ENCODE measurements at regions not wholly inside any gene's neighbourhood (a gene's known extent, or its start where the extent isn't known, plus 50 kb on each side); places are given as distances from the start of the nearest gene placed in this dataset.

DNA sequence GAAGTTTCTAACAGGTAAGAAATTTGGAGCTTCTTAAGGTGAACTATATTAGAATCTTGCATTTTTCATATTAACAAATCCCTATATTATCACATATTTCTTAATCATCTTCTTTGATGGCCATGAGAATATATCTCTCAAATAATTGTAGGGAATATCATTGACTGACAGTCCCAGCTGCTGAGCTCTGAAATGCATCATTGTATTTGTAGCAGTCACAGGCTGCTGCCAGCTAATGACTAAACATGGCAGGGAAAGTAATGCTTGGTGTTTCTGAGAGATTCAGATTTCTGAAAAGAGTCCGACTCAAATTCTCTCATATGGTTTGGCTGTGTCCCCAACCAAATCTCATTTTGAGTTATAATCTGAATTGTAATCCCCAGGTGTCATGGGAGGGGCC lies 171.9 kb downstream of the TRAM1L1 start:
- no peaks in the 10 kb centered on the region for H3K27me3 ChIP-seq (ENCODE audit: low read depth)
- H3K4me3 ChIP-seq, result no peak overlapping the region
- H3K9me3 ChIP-seq, result no peaks in the 10 kb centered on the region
- in situ Hi-C loops (cut with MboI; ENCODE audit: low sequenced_read_pairs), result no loop called here
- no peaks in the 10 kb centered on the region for H3K36me3 ChIP-seq (replicated peaks)
- no peaks in the 10 kb centered on the region for H3K4me1 ChIP-seq
- DNase-seq (ENCODE audit: low spot score in 2 of 2), result no peak

DNA sequence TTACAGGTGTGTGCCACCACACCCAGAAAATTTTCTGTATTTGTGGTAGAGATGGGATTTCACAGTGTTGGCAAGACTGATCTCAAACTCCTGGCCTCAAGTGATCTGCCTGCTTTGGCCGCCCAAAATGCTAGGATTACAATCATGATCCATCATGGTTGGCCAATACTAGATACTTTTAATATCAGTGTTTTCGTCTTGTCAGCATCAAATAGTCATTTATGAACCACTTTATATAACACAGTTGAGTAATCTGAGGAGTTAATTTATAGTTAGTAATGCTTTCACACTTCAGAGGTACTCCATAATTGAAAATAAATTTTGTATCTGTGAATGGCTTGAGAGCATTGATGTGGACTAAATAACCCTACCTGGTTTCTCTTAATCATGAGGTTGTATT lies 178.6 kb downstream of the TRAM1L1 start:
- Histone ChIP-seq H3K4me1 (no peaks in the 10 kb centered on the region), H3K27me3 (ENCODE audit: low read depth) (no peaks in the 10 kb centered on the region), H3K4me3 (no peak overlapping the region)

DNA sequence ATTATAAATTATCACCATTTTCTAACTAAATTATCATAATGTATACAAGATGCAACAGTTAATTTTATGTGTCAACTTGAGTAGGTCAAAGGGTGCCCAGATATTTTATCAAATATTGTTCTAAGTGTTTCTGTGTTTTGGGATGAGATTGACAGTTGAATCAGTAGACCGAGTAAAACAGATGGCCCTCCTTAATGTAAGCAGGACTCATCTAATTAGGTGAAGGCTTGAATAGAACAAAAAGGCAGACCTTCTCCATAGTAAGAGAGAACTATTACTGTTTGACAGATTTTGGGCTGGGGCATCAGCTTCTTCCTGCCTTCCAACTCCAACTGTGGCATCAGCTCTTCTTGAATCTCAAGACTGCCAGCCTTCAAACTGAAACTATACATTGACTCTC lies 185.8 kb downstream of the TRAM1L1 start:
- Histone ChIP-seq H3K4me3 (no peak overlapping the region), H3K9me3 (no peaks in the 10 kb centered on the region), H3K27me3 (ENCODE audit: low read depth) (no peaks in the 10 kb centered on the region), H3K36me3 (replicated peaks) (no peaks in the 10 kb centered on the region), H3K4me1 (no peaks in the 10 kb centered on the region)
- in situ Hi-C loops (cut with MboI; ENCODE audit: low sequenced_read_pairs), result no loop called here
- DNase-seq (ENCODE audit: low spot score in 2 of 2), result no peak

More for the DNA sequence above, 178.6 kb downstream of the TRAM1L1 start:
- Histone ChIP-seq H3K36me3 (replicated peaks) (no peaks in the 10 kb centered on the region), H3K9me3 (no peaks in the 10 kb centered on the region)
- no peak for DNase-seq (ENCODE audit: low spot score in 2 of 2)
- in situ Hi-C loops (cut with MboI; ENCODE audit: low sequenced_read_pairs), result no loop called here

DNA sequence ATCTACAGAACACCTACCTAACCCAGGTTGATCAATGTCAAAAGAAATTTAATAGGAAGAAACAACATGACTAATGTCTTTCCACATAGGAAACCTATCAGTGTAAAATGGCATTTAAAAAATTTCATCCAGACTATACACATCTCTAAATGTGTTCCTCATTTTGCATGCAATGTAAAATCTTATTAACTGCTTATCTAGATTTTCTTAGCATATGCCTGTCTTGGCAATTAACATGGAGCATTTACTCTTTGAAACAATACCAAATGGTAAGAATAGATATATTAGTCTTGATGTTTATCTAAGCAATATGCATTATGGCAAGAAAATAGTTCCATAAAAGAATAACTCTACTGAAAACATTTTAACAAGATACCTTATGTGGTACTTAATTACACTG lies 199.8 kb downstream of the TRAM1L1 start:
- H3K4me1 ChIP-seq, result no peaks in the 10 kb centered on the region
- in situ Hi-C loops (cut with MboI; ENCODE audit: low sequenced_read_pairs), result no loop called here
- no peaks in the 10 kb centered on the region for H3K9me3 ChIP-seq
- DNase-seq (ENCODE audit: low spot score in 2 of 2), result no peak
- no peaks in the 10 kb centered on the region for H3K36me3 ChIP-seq (replicated peaks)
- no peaks in the 10 kb centered on the region for H3K27me3 ChIP-seq (ENCODE audit: low read depth)
- no peak overlapping the region for H3K4me3 ChIP-seq

DNA sequence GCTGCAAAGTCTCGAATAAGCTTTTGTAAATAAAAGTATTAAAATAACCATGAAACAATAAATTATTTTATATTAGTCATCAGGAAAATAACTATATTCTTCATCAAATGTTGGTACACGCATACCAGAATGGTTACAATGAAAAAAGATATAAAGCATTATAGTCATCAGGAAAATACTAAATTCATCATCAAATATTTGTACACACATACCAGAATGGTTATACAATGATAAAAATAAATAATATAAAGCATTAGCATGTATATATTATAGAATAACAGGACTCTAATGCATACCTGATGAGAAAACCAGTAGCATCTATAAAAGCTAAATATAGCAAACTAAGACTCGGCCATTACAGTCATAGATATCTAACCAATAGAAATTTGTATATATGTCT lies 202.9 kb downstream of the TRAM1L1 start:
- Histone ChIP-seq H3K4me1 (no peaks in the 10 kb centered on the region), H3K27me3 (ENCODE audit: low read depth) (no peaks in the 10 kb centered on the region), H3K36me3 (replicated peaks) (no peaks in the 10 kb centered on the region), H3K4me3 (no peak overlapping the region), H3K9me3 (no peaks in the 10 kb centered on the region)
- no peak for DNase-seq (ENCODE audit: low spot score in 2 of 2)
- in situ Hi-C loops (cut with MboI; ENCODE audit: low sequenced_read_pairs), result no loop called here

DNA sequence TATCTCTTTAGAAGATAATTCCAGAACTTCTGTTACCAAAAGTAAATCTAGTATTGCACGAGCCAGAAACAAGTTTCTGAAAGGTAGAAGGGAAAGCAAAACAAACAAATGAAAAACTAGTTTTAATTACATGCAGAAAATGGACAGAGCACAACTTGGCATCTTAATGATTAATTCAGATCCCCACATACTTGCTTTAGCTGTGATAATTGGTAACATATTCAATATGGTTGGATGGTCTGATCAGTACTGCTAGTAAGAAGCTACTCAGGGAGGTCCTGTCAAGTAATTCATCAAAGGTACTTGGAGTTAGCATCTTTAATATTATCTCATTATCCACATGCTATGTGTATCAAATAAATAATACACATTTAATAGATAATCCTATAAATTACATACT lies 204.3 kb downstream of the TRAM1L1 start:
- no peaks in the 10 kb centered on the region for H3K27me3 ChIP-seq (ENCODE audit: low read depth)
- H3K9me3 ChIP-seq, result no peaks in the 10 kb centered on the region
- no peak for DNase-seq (ENCODE audit: low spot score in 2 of 2)
- H3K4me1 ChIP-seq, result no peaks in the 10 kb centered on the region
- H3K4me3 ChIP-seq, result no peak overlapping the region
- H3K36me3 ChIP-seq (replicated peaks), result no peaks in the 10 kb centered on the region
- in situ Hi-C loops (cut with MboI; ENCODE audit: low sequenced_read_pairs), result no loop called here

DNA sequence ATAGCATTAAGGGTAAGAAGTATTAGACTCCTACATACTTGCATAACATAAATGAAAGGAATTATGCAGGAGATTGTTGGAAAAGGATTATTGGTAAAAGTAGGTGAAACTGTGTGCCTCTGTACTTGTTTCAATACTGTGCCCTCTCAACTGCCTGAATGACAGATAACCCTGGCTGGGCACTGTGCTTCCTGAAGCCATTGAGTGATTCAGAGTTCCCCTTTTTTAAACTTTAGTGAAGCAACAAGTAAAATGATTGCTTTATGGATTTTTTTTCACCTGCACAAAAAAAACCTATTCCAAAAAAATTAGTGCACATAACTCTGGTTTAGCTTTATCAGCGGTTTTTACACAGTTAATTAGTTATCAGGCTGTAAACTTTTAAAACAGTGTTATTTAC lies 204.8 kb downstream of the TRAM1L1 start:
- Histone ChIP-seq H3K36me3 (replicated peaks) (no peaks in the 10 kb centered on the region), H3K4me1 (no peaks in the 10 kb centered on the region), H3K9me3 (no peaks in the 10 kb centered on the region), H3K4me3 (no peak overlapping the region), H3K27me3 (ENCODE audit: low read depth) (no peaks in the 10 kb centered on the region)
- no peak for DNase-seq (ENCODE audit: low spot score in 2 of 2)
- in situ Hi-C loops (cut with MboI; ENCODE audit: low sequenced_read_pairs), result no loop called here

DNA sequence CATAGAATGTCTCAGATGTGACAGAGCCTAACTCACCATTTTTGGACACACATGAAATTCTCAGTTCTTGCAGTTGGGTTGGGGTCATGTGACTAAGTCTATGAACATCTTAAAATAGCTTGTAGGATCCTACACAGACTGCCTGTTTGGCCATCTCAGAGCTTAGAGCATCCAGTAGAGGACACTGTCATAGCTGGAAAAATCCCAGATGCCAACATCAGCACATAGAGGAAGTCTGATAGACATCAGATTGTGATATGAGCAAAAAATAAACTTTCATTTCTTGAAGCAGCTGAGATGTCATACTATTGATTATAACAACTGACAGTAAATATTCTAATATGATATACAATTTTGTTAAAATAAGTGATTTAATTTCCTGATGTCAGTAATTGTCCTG lies 207.1 kb downstream of the TRAM1L1 start:
- H3K27me3 ChIP-seq (ENCODE audit: low read depth), result no peaks in the 10 kb centered on the region
- in situ Hi-C loops (cut with MboI; ENCODE audit: low sequenced_read_pairs), result no loop called here

DNA sequence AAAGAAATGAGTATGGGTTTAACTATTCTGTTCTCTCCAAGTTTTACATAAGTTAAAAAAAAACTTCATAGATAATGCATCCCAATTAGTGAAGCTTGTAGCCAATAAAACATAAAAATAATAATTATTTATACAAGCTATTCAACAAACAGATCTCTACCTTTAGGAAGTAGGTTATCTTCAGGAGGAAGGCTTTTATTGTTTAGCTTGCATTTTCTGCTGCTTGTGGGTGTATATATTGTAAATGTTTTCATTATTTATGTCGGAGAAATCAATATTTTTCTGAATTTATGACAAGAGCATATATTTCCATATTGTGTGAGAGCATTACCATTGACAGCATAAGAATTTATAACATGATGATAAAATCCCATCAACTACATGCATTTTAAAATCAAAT lies 208.3 kb downstream of the TRAM1L1 start:
- no peak overlapping the region for H3K4me3 ChIP-seq
- in situ Hi-C loops (cut with MboI; ENCODE audit: low sequenced_read_pairs), result no loop called here
- DNase-seq (ENCODE audit: low spot score in 2 of 2), result no peak
- H3K9me3 ChIP-seq, result no peaks in the 10 kb centered on the region
- H3K36me3 ChIP-seq (replicated peaks), result no peaks in the 10 kb centered on the region
- H3K4me1 ChIP-seq, result no peaks in the 10 kb centered on the region
- H3K27me3 ChIP-seq (ENCODE audit: low read depth), result no peaks in the 10 kb centered on the region

More for the DNA sequence above, 207.1 kb downstream of the TRAM1L1 start:
- no peaks in the 10 kb centered on the region for H3K36me3 ChIP-seq (replicated peaks)
- H3K9me3 ChIP-seq, result no peaks in the 10 kb centered on the region
- no peak overlapping the region for H3K4me3 ChIP-seq
- DNase-seq (ENCODE audit: low spot score in 2 of 2), result no peak
- H3K4me1 ChIP-seq, result no peaks in the 10 kb centered on the region

DNA sequence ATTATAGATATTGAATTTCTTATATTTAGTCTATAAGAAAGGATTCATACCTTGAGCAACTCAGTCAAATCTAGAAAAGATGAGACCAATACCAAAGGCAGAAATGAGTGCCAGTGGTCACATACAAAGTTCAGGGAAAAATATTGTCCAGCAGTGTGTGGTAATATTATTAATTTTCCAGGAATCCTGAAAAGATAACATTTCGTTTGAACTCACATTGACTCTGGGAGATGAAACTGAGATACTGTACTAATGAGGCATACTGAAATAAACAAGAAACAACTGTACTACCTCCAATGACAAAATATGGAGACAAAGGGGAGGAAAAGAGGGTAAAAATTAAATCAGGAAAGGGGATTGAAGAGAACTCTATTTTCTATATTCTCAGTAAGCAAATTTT lies 212.4 kb downstream of the TRAM1L1 start:
- in situ Hi-C loops (cut with MboI; ENCODE audit: low sequenced_read_pairs), result no loop called here

DNA sequence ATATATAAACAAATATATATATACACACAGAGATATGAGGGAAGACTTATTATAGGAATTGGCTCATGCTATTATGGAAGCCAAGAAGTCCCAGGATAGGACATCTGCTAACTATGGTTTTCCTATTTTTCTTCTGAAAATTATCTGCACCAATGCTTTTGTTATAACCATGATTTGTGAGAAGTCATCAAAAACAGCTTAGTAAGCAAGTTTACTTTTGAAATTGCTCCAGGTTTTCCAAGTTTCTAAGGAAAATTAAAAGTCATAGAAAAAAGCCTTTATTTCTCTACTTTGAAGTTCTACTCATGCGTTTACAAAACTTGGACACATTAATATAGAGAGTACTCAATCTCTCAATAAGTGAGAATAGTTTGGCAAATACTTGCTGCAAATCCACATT lies 213.1 kb downstream of the TRAM1L1 start:
- no peaks in the 10 kb centered on the region for H3K9me3 ChIP-seq
- in situ Hi-C loops (cut with MboI; ENCODE audit: low sequenced_read_pairs), result no loop called here

More for the DNA sequence above, 212.4 kb downstream of the TRAM1L1 start:
- DNase-seq (ENCODE audit: low spot score in 2 of 2), result no peak
- Histone ChIP-seq H3K4me1 (no peaks in the 10 kb centered on the region), H3K36me3 (replicated peaks) (no peaks in the 10 kb centered on the region), H3K4me3 (no peak overlapping the region), H3K9me3 (no peaks in the 10 kb centered on the region), H3K27me3 (ENCODE audit: low read depth) (no peaks in the 10 kb centered on the region)

DNA sequence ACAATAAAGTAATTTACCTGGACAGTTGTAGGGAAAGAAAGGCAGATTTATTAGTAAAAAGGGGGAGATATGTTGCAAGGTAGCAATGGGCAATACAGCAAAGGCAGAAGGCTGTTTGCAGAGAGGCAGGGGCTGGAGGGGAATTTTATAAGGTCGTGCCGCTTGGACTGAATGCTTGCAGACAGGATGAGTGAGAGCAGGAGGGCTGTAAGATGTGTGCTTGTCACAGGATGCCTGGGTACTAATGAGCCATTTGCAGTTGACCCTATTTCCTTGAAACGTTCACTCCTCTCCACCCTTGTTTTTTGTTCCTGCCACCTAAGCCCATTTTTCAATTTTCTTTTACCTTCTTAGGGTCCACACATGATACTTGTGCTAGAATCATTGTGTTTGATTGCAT lies 214.7 kb downstream of the TRAM1L1 start:
- H3K36me3 ChIP-seq (replicated peaks), result no peaks in the 10 kb centered on the region
- H3K4me1 ChIP-seq, result no peaks in the 10 kb centered on the region
- in situ Hi-C loops (cut with MboI; ENCODE audit: low sequenced_read_pairs), result no loop called here
- H3K4me3 ChIP-seq, result no peak overlapping the region
- H3K27me3 ChIP-seq (ENCODE audit: low read depth), result no peaks in the 10 kb centered on the region
- no peaks in the 10 kb centered on the region for H3K9me3 ChIP-seq
- no peak for DNase-seq (ENCODE audit: low spot score in 2 of 2)

More for the DNA sequence above, 213.1 kb downstream of the TRAM1L1 start:
- Histone ChIP-seq H3K4me1 (no peaks in the 10 kb centered on the region), H3K27me3 (ENCODE audit: low read depth) (no peaks in the 10 kb centered on the region), H3K4me3 (no peak overlapping the region), H3K36me3 (replicated peaks) (no peaks in the 10 kb centered on the region)
- DNase-seq (ENCODE audit: low spot score in 2 of 2), result no peak

DNA sequence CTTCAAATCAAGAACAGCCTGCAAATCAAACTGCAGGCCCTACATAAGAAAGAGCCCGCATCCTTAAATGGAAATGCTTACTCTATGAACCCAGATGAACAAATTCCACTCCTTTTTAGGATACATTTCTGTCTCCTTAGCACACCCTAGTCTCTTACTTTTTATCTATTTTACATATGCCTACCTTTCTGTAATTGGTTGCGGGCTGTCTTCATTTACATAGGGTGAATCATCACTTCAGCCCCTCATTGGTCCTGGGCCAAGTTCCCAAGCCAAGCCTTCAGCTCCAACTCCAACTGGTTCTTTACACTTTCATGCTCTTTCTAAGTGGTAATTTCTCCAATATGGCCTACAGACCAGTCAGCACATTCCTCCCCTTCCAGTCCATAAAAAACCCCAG lies 219.3 kb downstream of the TRAM1L1 start:
- H3K27me3 ChIP-seq (ENCODE audit: low read depth), result no peaks in the 10 kb centered on the region
- no peaks in the 10 kb centered on the region for H3K36me3 ChIP-seq (replicated peaks)
- DNase-seq (ENCODE audit: low spot score in 2 of 2), result no peak
- in situ Hi-C loops (cut with MboI; ENCODE audit: low sequenced_read_pairs), result no loop called here
- no peak overlapping the region for H3K4me3 ChIP-seq
- H3K9me3 ChIP-seq, result no peaks in the 10 kb centered on the region
- no peaks in the 10 kb centered on the region for H3K4me1 ChIP-seq

DNA sequence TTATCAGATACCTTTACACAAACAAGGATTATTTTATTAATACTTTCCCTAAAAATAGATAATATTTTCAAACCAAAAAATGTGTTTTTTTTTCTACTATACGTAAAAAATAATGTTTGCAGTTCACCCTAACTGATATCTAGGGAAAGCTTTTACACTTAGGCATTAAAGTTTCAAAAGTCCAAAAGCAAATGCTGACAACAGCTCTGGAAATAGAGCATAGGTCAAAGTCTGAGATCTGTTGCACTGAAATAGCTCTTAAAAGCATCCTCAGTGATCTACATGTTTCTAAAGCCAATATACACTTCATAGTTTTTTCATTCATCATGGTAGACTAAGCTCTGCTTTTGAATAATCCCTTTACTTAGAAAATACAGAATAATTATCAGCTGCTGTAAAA lies 222.8 kb downstream of the TRAM1L1 start:
- Histone ChIP-seq H3K9me3 (no peaks in the 10 kb centered on the region), H3K36me3 (replicated peaks) (no peaks in the 10 kb centered on the region), H3K4me3 (no peak overlapping the region), H3K4me1 (no peaks in the 10 kb centered on the region), H3K27me3 (ENCODE audit: low read depth) (no peaks in the 10 kb centered on the region)
- in situ Hi-C loops (cut with MboI; ENCODE audit: low sequenced_read_pairs), result no loop called here
- DNase-seq (ENCODE audit: low spot score in 2 of 2), result no peak

DNA sequence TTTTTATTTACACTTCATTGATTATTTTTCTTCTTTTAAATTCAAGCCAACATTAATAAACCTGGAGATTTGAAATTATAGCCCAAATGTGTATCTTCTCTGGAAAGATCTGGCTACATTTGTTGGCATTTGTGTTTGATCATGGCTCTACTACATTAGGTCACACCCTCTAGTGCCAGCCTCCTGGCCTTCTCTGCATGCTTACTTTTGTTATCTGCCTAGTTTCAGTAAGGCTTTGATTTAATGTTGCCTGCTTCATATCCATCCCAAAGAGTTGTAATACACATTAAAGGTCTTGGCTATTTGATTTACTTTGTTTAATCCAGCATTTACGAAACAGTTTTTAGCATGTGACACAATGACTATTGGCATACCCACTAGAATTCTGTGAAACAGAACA lies 224.5 kb downstream of the TRAM1L1 start:
- H3K4me3 ChIP-seq, result no peak overlapping the region
- no peaks in the 10 kb centered on the region for H3K9me3 ChIP-seq
- H3K27me3 ChIP-seq (ENCODE audit: low read depth), result no peaks in the 10 kb centered on the region
- no peaks in the 10 kb centered on the region for H3K36me3 ChIP-seq (replicated peaks)
- no peaks in the 10 kb centered on the region for H3K4me1 ChIP-seq
- no peak for DNase-seq (ENCODE audit: low spot score in 2 of 2)
- in situ Hi-C loops (cut with MboI; ENCODE audit: low sequenced_read_pairs), result no loop called here
